ENCODE measurements at regions not wholly inside any gene's neighbourhood (a gene's known extent, or its start where the extent isn't known, plus 50 kb on each side); places are given as distances from the start of the nearest gene placed in this dataset.

GRCh38 chr9:27763831-27764230 lies 190.6 kb upstream of the C9orf72 start:
- no peaks in the 10 kb centered on the region for H3K9me3 ChIP-seq
- ATAC-seq = no peak
- intact Hi-C loops (cut with DNase I) = no loop called here
- WGBS (ENCODE audit: insufficient coverage, low coverage, low lambda C conversion rate, missing lambda C conversion rate) = 74% methylated on average over 7 of the region's 7 CpGs
- H3K27ac ChIP-seq = no peak overlapping the region
- no peak for DNase-seq
- no peak overlapping the region for H3K4me3 ChIP-seq
- no peak for TF ChIP-seq POLR2A (IDR thresholded peaks at IDR 0.05)
- TF ChIP-seq CTCF (IDR thresholded peaks at IDR 0.05) = no peak
- H3K4me1 ChIP-seq = no peaks in the 10 kb centered on the region
- H3K27me3 ChIP-seq = no peaks in the 10 kb centered on the region
- H3K36me3 ChIP-seq = no peaks in the 10 kb centered on the region

- DNase-seq (no peak), ATAC-seq (no peak)
- intact Hi-C loops (cut with DNase I) = no loop called here
- TF ChIP-seq POLR2A (IDR thresholded peaks at IDR 0.05) = no peak
- TF ChIP-seq CTCF (IDR thresholded peaks at IDR 0.05) = no peak
- Histone ChIP-seq H3K27me3 (no peaks in the 10 kb centered on the region), H3K4me1 (no peaks in the 10 kb centered on the region), H3K27ac (no peak overlapping the region), H3K9me3 (no peaks in the 10 kb centered on the region), H3K36me3 (no peaks in the 10 kb centered on the region), H3K4me3 (no peak overlapping the region)
- WGBS (ENCODE audit: insufficient coverage, low coverage, low lambda C conversion rate, missing lambda C conversion rate) = 43% methylated on average over 1 of the region's 1 CpG
These were observed 192.2 kb upstream of the C9orf72 start for GRCh38 chr9:27765266-27766072.

GRCh38 chr9:27766073-27766835 lies 193.0 kb upstream of the C9orf72 start:
- ATAC-seq (no peak), DNase-seq (no peak)
- Histone ChIP-seq H3K4me1 (no peaks in the 10 kb centered on the region), H3K9me3 (no peaks in the 10 kb centered on the region), H3K27ac (no peak overlapping the region), H3K27me3 (no peaks in the 10 kb centered on the region), H3K36me3 (no peaks in the 10 kb centered on the region), H3K4me3 (no peak overlapping the region)
- TF ChIP-seq CTCF (IDR thresholded peaks at IDR 0.05) = no peak
- no peak for TF ChIP-seq POLR2A (IDR thresholded peaks at IDR 0.05)
- WGBS (ENCODE audit: insufficient coverage, low coverage, low lambda C conversion rate, missing lambda C conversion rate) = 56% methylated on average over 3 of the region's 3 CpGs
- intact Hi-C loops (cut with DNase I) = no loop called here

- ATAC-seq (no peak), DNase-seq (no peak)
- no peaks in the 10 kb centered on the region for H3K27me3 ChIP-seq
- TF ChIP-seq CTCF (IDR thresholded peaks at IDR 0.05) (no peak), POLR2A (IDR thresholded peaks at IDR 0.05) (no peak)
- H3K27ac ChIP-seq = no peak overlapping the region
- intact Hi-C loops (cut with DNase I) = no loop called here
- H3K36me3 ChIP-seq = no peaks in the 10 kb centered on the region
- no peak overlapping the region for H3K4me3 ChIP-seq
- WGBS (ENCODE audit: insufficient coverage, low coverage, low lambda C conversion rate, missing lambda C conversion rate) = 71% methylated on average over 3 of the region's 3 CpGs
- H3K9me3 ChIP-seq = no peaks in the 10 kb centered on the region
- no peaks in the 10 kb centered on the region for H3K4me1 ChIP-seq
These were observed 195.5 kb upstream of the C9orf72 start for GRCh38 chr9:27768781-27769180.

All from right lobe of liver (tissue), 6 donors.